Skin epidermis (tissue), 12 donors: ENCODE measurements at regions not wholly inside any gene's neighbourhood (a gene's known extent, or its start where the extent isn't known, plus 50 kb on each side); places are given as distances from the start of the nearest gene placed in this dataset.
"Not testable (repeated sequence)": the region's sequence is repeated elsewhere in the genome, so short reads cannot be mapped to it uniquely, and the experiment has no call there.

Experiments
- H3K27ac ChIP-seq, 21 experiments: fragments of 200-600 bp; sonication (generic) in 11 of 21; one replicate each; pipeline ENCODE4 v1.5.0; 2020; ENCODE audit warnings: mild to moderate bottlenecking in 3 of 21, inconsistent platforms in 2 of 21, moderate library complexity in 2 of 21
- H3K4me3 ChIP-seq, 7 experiments: fragments of 200-600 bp; sonication (generic) in 2 of 7; one replicate each; pipeline ENCODE4 v1.5.0; 2020; ENCODE audit warnings: inconsistent platforms in 2 of 7, mild to moderate bottlenecking in 2 of 7, moderate library complexity in 1 of 7

DNA sequence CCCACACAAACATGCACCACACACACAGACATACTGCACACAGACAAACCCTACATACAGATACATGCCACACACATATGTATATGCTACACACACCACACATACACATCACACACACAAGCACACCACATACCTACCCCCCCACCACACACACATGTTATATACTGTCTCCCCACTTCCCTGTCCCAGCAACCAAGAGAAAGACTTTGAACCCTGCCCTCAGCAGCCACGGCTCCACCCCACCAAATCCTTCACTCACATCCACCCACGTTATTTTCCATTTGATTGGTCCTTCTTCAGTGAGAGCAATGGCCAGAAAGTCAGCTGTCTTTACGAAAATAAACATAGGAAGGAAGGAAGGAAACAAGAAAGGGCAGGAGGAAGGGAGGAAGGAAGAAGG is 479.8 kb downstream of the DIRAS2 start:
- H3K4me3 ChIP-seq = no peak overlapping the region
- no peak overlapping the region for H3K27ac ChIP-seq

GRCh38 chr9:90165281-90165680 is 477.3 kb downstream of the DIRAS2 start:
- no peak overlapping the region for H3K4me3 ChIP-seq
- no peak overlapping the region for H3K27ac ChIP-seq

DNA sequence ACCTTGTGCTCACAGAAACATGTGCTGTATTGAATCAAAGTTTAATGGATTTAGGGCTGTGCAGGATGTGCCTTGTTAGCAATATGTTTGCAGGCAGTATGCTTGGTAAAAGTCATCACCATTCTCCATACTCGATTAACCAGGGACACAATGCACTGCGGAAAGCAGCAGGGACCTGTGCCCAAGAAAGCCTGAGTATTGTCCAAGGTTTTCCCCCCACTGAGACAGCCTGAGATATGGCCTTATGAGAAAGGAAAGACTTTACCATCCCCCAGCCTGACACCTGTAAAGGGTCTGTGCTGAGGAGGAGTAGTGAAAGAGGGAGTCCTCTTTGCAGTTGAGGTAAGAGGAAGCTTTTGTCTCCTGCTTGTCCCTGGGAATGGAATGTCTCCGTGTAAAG is 476.2 kb downstream of the DIRAS2 start:
- H3K27ac ChIP-seq = not testable (repeated sequence)

DNA sequence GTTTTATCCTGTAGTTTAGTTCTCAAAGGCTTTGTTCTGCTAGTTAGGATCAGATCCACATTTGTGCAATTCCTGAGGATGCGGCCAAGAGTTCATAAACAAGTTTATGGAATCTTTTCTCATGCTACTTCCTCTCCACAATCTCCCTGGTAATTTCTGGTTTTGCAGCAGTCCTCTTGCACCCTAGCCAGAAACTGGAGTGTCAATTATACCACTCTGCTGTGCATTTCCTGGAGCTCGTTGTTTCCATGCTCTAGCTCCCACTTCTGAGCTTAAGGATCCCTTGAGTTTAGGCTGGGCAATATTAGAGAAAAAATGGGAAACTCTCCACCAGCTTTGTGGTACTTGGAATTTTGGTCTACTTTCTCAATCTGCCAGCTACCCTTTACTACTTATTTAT is 474.7 kb downstream of the DIRAS2 start:
- no peak overlapping the region for H3K4me3 ChIP-seq
- no peak overlapping the region for H3K27ac ChIP-seq

More for the DNA sequence above, 476.2 kb downstream of the DIRAS2 start:
- H3K4me3 ChIP-seq = not testable (repeated sequence)

- Histone ChIP-seq H3K27ac (no peak overlapping the region), H3K4me3 (no peak overlapping the region)
Measured at GRCh38 chr9:90169490-90169889, 473.1 kb downstream of the DIRAS2 start.

DNA sequence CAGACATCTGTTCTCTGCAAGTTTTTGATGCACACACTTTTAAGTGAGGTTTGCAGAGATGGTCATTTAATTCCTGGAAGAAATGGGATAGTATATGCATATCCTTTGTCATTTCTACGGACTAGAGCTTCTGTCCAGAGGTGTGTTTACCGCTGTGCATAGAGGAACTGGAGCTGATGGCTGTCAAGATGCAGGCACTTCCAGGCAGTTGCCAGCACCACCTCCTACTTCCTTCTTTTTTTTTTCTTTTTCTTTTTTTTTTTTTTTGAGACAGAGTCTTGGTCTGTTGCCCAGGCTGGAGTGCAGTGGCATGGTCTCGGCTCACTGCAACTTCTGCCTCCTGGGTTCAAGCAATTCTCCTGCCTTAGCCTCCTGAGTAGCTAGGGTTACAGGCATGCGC is 468.7 kb downstream of the DIRAS2 start:
- not testable (repeated sequence) for H3K27ac ChIP-seq, H3K4me3 ChIP-seq

DNA sequence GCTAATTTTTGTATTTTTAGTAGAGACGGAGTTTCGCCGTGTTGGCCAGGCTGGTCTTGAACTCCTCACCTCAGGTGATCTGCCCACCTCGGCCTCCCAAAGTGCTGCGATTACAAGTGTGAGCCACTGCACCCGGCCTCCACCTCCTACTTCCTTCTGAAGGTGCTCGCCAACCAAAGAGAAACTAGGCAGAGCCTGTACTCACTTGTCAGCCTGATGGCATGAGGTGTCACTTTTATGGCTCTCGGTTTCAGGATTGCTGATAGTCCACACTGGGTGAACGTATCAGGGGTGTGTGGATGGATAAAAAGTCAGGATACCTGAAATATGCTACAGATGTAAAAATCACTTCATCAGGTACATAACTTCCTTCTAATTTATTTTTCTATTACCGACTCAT is 468.3 kb downstream of the DIRAS2 start:
- not testable (repeated sequence) for H3K4me3 ChIP-seq, H3K27ac ChIP-seq

DNA sequence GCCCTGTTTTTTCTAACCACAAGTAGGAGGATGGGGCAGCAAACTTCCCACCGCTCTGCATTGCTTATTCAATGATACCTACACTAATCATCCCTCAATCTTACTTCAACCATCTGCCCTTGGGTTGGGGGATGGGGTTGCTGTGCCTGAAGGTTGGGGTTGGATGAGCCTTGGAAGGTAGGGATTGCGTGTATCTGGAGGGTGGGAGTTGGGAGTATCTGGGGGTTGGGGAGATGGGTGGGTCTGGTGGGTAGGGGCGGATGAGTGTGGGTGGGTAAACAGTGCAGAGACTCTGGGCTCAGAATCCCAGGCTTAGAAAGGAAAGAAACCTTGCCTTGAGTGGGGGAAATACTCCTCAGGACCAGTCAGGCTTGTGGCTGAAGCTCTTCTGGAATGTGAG is 467.4 kb downstream of the DIRAS2 start:
- no peak overlapping the region for H3K27ac ChIP-seq
- H3K4me3 ChIP-seq = no peak overlapping the region

DNA sequence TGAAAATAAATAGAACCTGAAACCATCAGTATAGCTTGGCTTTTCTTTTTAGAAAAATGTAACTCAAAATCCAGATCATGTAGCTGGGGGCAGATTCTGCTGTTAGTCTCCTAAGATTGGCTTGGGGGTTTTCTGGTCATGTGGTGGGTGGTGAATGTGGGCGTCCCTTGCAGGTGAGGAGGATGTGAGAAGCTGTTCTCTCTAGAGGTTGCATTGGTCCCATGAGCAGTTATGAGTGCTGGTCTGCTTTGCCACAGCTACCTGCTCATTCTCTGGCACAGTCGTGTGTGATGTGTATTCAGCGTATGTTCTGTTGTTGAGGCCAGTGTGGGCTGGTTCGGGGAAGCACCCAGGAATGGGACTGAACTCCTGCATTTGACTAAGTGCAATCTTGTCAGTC is 466.8 kb downstream of the DIRAS2 start:
- Histone ChIP-seq H3K4me3 (no peak overlapping the region), H3K27ac (no peak overlapping the region)

DNA sequence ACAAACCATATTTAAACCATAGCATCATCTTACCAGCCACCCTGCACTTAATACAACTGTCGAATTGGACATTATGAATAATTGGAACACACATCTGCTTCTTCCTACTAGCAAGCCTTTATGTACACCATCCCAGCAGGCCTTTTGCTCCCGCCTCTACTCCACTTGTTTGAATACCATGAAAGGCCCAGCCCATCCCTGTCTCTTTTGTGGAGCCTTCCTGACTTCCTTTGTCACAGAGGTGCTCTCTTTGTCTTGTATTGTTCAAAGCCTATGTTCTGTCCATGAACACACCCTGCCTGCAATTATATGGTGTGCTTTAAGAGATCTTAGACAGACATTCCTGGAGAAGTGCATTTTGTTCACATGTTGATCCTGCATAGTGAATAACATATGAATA is 465.7 kb downstream of the DIRAS2 start:
- Histone ChIP-seq H3K27ac (no peak overlapping the region), H3K4me3 (no peak overlapping the region)

DNA sequence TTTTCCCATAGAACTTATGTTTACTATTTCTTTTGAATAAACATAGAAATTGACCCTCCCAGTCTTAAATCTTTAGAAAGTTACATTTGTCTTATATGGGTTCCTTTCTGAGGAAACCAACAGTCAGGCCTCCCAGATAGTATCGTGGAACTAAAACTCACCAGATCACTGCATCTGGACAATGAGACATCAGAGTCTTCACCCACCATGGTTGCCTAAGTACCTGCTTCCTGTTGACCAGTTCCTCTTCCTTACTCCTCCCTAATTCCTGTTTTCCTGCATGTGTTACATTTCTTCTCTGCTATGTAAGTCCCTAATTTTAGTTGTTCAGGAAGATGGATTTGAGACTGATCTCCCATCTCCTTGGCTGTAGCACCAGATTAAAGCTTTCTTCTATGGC is 462.2 kb downstream of the DIRAS2 start:
- H3K4me3 ChIP-seq = no peak overlapping the region
- H3K27ac ChIP-seq = no peak overlapping the region

- H3K4me3 ChIP-seq = no peak overlapping the region
- H3K27ac ChIP-seq = peak overlapping the region in 1 of 21 experiments; percentile 46
Measured at GRCh38 chr9:90188656-90189055, 454.0 kb downstream of the DIRAS2 start.

DNA sequence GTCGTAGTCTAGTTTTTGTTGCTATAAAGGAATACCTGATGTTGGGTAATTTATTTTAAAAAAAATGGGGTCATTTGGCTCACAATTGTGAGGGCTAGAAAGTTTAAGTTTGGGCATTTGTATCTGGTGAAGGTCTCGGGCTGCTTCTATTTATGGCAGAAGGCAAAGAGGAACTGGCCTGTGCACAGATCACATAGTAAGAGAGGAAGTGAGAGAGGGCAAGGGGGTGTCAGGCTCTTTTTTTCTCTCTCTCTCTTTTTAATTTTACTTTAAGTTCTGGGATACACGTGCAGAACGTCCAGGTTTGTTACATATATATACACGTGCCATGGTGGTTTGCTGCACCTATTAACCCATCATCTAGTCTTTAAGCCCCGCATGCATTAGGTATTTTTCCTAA is 453.3 kb downstream of the DIRAS2 start:
- H3K27ac ChIP-seq = peak overlapping the region in 1 of 21 experiments; percentile 46
- no peak overlapping the region for H3K4me3 ChIP-seq

DNA sequence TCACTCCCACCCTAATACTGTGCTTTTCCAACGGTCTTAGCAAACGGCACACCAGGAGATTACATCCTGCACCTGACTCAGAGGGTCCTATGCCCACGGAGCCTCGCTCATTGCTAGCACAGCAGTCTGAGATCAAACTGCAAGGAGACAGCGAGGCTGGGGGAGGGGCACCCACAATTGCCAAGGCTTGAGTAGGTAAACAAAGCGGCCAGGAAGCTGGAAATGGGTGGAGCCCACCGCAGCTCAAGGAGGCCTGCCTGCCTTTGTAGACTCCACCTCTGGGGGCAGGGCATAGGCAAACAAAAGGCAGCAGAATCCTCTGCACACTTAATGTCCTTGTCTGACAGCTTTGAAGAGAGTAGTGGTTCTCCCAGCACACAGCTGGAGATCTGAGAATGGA is 450.2 kb downstream of the DIRAS2 start:
- H3K27ac ChIP-seq, H3K4me3 ChIP-seq: not testable (repeated sequence)

- H3K4me3 ChIP-seq = no peak overlapping the region
- no peak overlapping the region for H3K27ac ChIP-seq
Measured at GRCh38 chr9:90198956-90199355, 443.7 kb downstream of the DIRAS2 start.

DNA sequence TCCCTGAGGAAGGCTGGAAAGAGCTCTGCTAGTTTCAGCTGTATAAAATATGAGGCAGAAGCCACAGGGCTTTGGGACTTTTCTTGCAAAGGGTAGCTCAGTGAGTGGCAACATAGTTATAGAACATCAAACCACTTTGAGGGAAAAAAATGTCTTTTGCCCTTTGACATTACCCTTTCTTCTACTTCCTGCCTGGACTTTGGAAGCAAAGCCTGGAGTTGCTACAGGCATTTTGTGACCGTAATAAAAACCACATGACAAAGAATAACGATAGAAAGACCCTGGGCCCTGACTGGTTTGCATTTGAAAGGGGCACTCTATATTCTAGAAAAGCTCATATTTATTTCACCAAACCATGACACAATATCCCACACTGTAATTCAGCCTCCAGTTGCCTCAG is 440.9 kb downstream of the DIRAS2 start:
- Histone ChIP-seq H3K4me3 (no peak overlapping the region), H3K27ac (no peak overlapping the region)

- no peak overlapping the region for H3K4me3 ChIP-seq
- H3K27ac ChIP-seq = no peak overlapping the region
Measured at GRCh38 chr9:90204128-90204831, 438.3 kb downstream of the DIRAS2 start.

DNA sequence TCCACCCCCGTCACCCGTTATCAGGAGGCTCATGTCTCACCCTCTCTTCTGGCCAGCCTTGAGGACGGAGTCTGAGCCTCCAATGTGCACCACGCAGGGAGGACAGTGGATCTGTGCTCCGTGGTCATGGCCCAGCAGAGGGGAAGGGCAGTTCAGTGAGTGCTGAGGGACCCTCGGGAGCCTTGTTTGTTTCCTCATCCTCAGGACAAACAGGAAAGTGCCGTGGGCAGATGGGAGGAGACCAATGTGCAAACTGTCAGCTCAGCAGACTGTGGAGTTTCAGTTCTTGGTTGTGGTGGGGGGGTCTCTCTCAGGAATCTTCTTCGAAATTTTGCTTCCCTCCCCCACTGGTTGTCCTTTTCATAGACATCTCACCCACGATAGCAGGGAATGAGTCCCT is 429.6 kb downstream of the DIRAS2 start:
- H3K4me3 ChIP-seq, H3K27ac ChIP-seq: not testable (repeated sequence)

GRCh38 chr9:90219548-90220118 is 423.0 kb downstream of the DIRAS2 start:
- Histone ChIP-seq H3K27ac (no peak overlapping the region), H3K4me3 (no peak overlapping the region)

GRCh38 chr9:90221899-90222298 is 420.7 kb downstream of the DIRAS2 start:
- H3K27ac ChIP-seq, H3K4me3 ChIP-seq: not testable (repeated sequence)

- H3K4me3 ChIP-seq, H3K27ac ChIP-seq: not testable (repeated sequence)
Measured at GRCh38 chr9:90226839-90227338, 415.7 kb downstream of the DIRAS2 start.

DNA sequence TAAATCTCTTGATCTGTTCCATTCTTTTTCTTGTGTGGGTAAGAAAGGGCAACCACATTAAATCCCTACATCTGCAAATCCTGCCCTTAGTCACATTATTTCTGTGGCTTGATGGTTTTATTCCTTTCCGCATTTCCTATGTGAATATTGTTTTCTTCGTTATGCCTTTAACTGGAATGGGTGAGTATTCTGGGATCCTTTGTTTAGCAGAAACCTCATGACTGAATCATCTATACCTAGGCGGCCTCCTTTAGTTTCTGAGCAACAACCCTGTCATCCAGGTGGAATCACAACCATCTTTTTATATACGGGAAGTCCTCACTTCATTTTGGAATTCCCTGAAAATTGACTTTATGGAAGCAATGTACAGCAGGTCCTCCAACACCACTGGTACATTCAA is 409.5 kb downstream of the DIRAS2 start:
- H3K27ac ChIP-seq, H3K4me3 ChIP-seq: not testable (repeated sequence)
